ENCODE measurements at regions not wholly inside any gene's neighbourhood (a gene's known extent, or its start where the extent isn't known, plus 50 kb on each side); places are given as distances from the start of the nearest gene placed in this dataset.

GRCh38 chr3:13211605-13212210, 138.5 kb upstream of the IQSEC1 start:
- Histone ChIP-seq H3K36me3 (no peaks in the 10 kb centered on the region), H3K4me3 (no peak overlapping the region), H3K27me3 (no peaks in the 10 kb centered on the region), H3K4me1 (no peaks in the 10 kb centered on the region), H3K9me3 (no peaks in the 10 kb centered on the region), H3K27ac (no peak overlapping the region)
- intact Hi-C loops (cut with DNase I; ENCODE audit: low total_unique reads), result no loop called here
- no peak for DNase-seq
- TF ChIP-seq, protein P1, sequence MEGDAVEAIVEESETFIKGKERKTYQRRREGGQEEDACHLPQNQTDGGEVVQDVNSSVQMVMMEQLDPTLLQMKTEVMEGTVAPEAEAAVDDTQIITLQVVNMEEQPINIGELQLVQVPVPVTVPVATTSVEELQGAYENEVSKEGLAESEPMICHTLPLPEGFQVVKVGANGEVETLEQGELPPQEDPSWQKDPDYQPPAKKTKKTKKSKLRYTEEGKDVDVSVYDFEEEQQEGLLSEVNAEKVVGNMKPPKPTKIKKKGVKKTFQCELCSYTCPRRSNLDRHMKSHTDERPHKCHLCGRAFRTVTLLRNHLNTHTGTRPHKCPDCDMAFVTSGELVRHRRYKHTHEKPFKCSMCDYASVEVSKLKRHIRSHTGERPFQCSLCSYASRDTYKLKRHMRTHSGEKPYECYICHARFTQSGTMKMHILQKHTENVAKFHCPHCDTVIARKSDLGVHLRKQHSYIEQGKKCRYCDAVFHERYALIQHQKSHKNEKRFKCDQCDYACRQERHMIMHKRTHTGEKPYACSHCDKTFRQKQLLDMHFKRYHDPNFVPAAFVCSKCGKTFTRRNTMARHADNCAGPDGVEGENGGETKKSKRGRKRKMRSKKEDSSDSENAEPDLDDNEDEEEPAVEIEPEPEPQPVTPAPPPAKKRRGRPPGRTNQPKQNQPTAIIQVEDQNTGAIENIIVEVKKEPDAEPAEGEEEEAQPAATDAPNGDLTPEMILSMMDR (IDR thresholded peaks at IDR 0.05), result no peak
- TF ChIP-seq POLR2A (IDR thresholded peaks at IDR 0.05), result no peak

GRCh38 chr3:13210221-13210975, 137.2 kb upstream of the IQSEC1 start:
- no peak overlapping the region for H3K27ac ChIP-seq
- H3K4me1 ChIP-seq, result no peaks in the 10 kb centered on the region
- no peak for DNase-seq
- no peaks in the 10 kb centered on the region for H3K9me3 ChIP-seq
- TF ChIP-seq, protein P1 (IDR thresholded peaks at IDR 0.05), result no peak
- TF ChIP-seq POLR2A (IDR thresholded peaks at IDR 0.05), result no peak
- H3K4me3 ChIP-seq, result no peak overlapping the region
- intact Hi-C loops (cut with DNase I; ENCODE audit: low total_unique reads), result no loop called here
- H3K36me3 ChIP-seq, result no peaks in the 10 kb centered on the region
- H3K27me3 ChIP-seq, result peaks cover 0 to 5% of the 10 kb centered on the region in 2 donors

GRCh38 chr3:13209634-13209997, 136.4 kb upstream of the IQSEC1 start:
- Histone ChIP-seq H3K9me3 (no peaks in the 10 kb centered on the region), H3K27ac (no peak overlapping the region), H3K27me3 (peaks cover 0 to 9% of the 10 kb centered on the region in 2 donors), H3K36me3 (no peaks in the 10 kb centered on the region), H3K4me3 (no peak overlapping the region), H3K4me1 (no peaks in the 10 kb centered on the region)
- TF ChIP-seq POLR2A (IDR thresholded peaks at IDR 0.05), result no peak
- TF ChIP-seq, protein P1 (IDR thresholded peaks at IDR 0.05), result no peak
- intact Hi-C loops (cut with DNase I; ENCODE audit: low total_unique reads), result no loop called here
- no peak for DNase-seq

- H3K27ac ChIP-seq, result no peak overlapping the region
- no peak for DNase-seq
- H3K4me1 ChIP-seq, result no peaks in the 10 kb centered on the region
- peaks cover 0 to 9% of the 10 kb centered on the region in 2 donors for H3K27me3 ChIP-seq
- no peak overlapping the region for H3K4me3 ChIP-seq
- H3K9me3 ChIP-seq, result no peaks in the 10 kb centered on the region
- TF ChIP-seq, protein P1 (IDR thresholded peaks at IDR 0.05), result no peak
- TF ChIP-seq POLR2A (IDR thresholded peaks at IDR 0.05), result no peak
- H3K36me3 ChIP-seq, result no peaks in the 10 kb centered on the region
- intact Hi-C loops (cut with DNase I; ENCODE audit: low total_unique reads), result no loop called here
Measured at GRCh38 chr3:13208706-13209633, 135.7 kb upstream of the IQSEC1 start.

All from uterus (tissue), 3 donors.